Thymus (tissue), 11 donors: ENCODE measurements at regions not wholly inside any gene's neighbourhood (a gene's known extent, or its start where the extent isn't known, plus 50 kb on each side); places are given as distances from the start of the nearest gene placed in this dataset.

ENCODE experiments used
- DNase-seq, 9 donors: peaks; one replicate each; pipeline ENCODE4 v3.0.0-alpha.2; 2013; ENCODE audit warnings: low spot score in 9 of 9, low read depth in 6 of 9, missing footprints in 1 of 9
- H3K27ac ChIP-seq, 2 donors: one replicate each; pipeline ENCODE4 v1.5.1; 2013; ENCODE audit warnings: control low read depth in 1 of 2, low read depth in 1 of 2, low read length in 1 of 2, mild to moderate bottlenecking in 1 of 2, moderate library complexity in 1 of 2
- H3K27me3 ChIP-seq, 2 donors: one replicate each; pipeline ENCODE4 v1.5.1; 2013; ENCODE audit warnings: low read length in 1 of 2; ENCODE audit not compliant: control insufficient read depth in 2 of 2, insufficient read depth in 1 of 2
- H3K36me3 ChIP-seq, 2 donors: one replicate each; pipeline ENCODE4 v1.5.1; 2013; ENCODE audit warnings: low read length in 1 of 2, mild to moderate bottlenecking in 1 of 2, moderate library complexity in 1 of 2; ENCODE audit not compliant: control insufficient read depth in 2 of 2, insufficient read depth in 2 of 2
- H3K4me1 ChIP-seq, 2 donors: one replicate each; pipeline ENCODE4 v1.5.1; 2013; ENCODE audit warnings: low read length in 2 of 2; ENCODE audit not compliant: control insufficient read depth in 2 of 2, insufficient read depth in 2 of 2
- H3K4me3 ChIP-seq, 2 donors: one replicate each; pipeline ENCODE4 v1.5.1; 2013; ENCODE audit warnings: low read length in 2 of 2, control low read depth in 1 of 2, mild to moderate bottlenecking in 1 of 2
- H3K9me3 ChIP-seq, 2 donors: one replicate each; pipeline ENCODE4 v1.5.1; 2013; ENCODE audit warnings: low read length in 1 of 2, mild to moderate bottlenecking in 1 of 2; ENCODE audit not compliant: control insufficient read depth in 2 of 2, insufficient read depth in 1 of 2
- WGBS: extraction: QIAGEN DNeasy Blood & Tissue Kit; methylation state at CpG from one replicate; pipeline ENCODE4 v1.1.7; 2013; 5-methylcytosine and 5-hydroxymethylcytosine counted together
- donor health status: healthy.

GRCh38 chr7:159280008-159280407 lies 135.3 kb upstream of the VIPR2 start:
- no peaks in the 10 kb centered on the region for H3K27me3 ChIP-seq
- no peaks in the 10 kb centered on the region for H3K4me1 ChIP-seq
- no peak overlapping the region for H3K4me3 ChIP-seq
- WGBS: 84% methylated on average over 3 of the region's 3 CpGs
- H3K9me3 ChIP-seq: peaks cover 1 to 8% of the 10 kb centered on the region in 2 donors
- no peak overlapping the region for H3K27ac ChIP-seq
- H3K36me3 ChIP-seq: no peaks in the 10 kb centered on the region
- no peak for DNase-seq

DNA sequence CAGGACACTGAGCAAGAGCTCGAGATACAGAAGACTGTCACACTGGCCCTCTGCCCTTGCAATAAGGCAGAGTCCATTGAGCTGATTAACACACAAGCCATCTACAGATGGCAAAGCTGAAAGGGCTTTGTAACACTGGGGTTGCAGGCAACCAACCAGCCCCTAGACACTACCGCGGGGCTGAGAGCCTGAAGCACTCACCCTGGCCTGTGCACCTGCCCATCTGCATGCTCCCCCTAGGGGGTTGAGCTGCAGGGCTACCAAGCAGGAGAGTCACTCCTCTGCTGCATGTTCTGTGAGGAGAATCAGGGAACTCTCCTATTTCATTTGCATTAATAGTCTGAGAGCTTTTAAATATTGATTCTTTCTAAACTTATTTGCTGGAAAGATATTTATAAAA lies 128.1 kb upstream of the VIPR2 start:
- no peaks in the 10 kb centered on the region for H3K36me3 ChIP-seq
- H3K4me1 ChIP-seq: no peaks in the 10 kb centered on the region
- H3K4me3 ChIP-seq: no peak overlapping the region
- WGBS: 81% methylated on average over 3 of the region's 3 CpGs
- H3K9me3 ChIP-seq: peaks cover 0 to 9% of the 10 kb centered on the region in 2 donors
- H3K27me3 ChIP-seq: no peaks in the 10 kb centered on the region
- no peak overlapping the region for H3K27ac ChIP-seq
- no peak for DNase-seq

DNA sequence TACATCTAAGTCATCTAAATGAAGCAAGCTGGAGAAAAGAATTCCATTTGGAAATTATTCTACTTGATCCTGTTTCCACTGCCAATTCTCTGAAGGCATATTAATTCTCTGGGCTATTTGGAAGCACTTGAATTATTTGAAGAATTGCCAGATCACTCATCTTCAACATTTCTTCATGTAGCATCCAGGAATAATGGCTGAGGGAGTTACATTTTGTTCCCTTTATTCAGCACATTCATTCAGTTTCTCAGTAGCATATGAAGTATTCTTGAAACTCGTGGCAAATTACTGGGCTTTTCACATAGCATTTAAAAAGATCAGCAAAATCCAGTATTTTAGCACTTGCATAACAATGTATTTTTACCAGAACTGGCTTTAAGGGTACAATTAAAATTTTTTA lies 127.1 kb upstream of the VIPR2 start:
- Histone ChIP-seq H3K4me3 (no peak overlapping the region), H3K27ac (no peak overlapping the region), H3K4me1 (no peaks in the 10 kb centered on the region), H3K27me3 (no peaks in the 10 kb centered on the region), H3K9me3 (peaks cover 0 to 9% of the 10 kb centered on the region in 2 donors), H3K36me3 (no peaks in the 10 kb centered on the region)
- no peak for DNase-seq
- 40% methylated on average over 1 of the region's 1 CpG for WGBS

DNA sequence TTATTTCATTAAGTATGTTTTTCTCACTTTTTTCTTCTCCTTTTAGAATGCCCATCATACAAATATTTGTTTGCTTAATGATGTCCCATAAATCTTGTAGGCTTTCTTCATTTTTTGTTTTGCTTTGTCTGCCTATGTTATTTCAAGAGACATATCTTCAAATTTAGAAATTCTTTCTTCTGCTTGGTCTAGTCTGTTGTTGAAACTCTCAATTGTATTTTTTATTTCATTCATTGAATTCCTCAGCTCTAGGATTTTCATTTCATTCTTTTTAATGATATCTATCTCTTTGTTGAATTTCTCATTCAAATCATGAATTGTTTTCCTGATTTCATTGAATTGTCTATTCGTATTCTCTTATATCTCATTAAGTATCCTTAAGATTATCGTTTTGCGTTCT lies 125.1 kb upstream of the VIPR2 start:
- no peaks in the 10 kb centered on the region for H3K4me1 ChIP-seq
- no peak overlapping the region for H3K4me3 ChIP-seq
- no peaks in the 10 kb centered on the region for H3K27me3 ChIP-seq
- 96% methylated on average over 3 of the region's 3 CpGs for WGBS
- no peaks in the 10 kb centered on the region for H3K36me3 ChIP-seq
- H3K9me3 ChIP-seq: peaks cover 0 to 9% of the 10 kb centered on the region in 2 donors
- no peak overlapping the region for H3K27ac ChIP-seq
- no peak for DNase-seq

GRCh38 chr7:159263430-159263829 lies 118.8 kb upstream of the VIPR2 start:
- no peak for DNase-seq
- H3K36me3 ChIP-seq: no peaks in the 10 kb centered on the region
- no peaks in the 10 kb centered on the region for H3K4me1 ChIP-seq
- no peaks in the 10 kb centered on the region for H3K27me3 ChIP-seq
- no peaks in the 10 kb centered on the region for H3K9me3 ChIP-seq
- no peak overlapping the region for H3K27ac ChIP-seq
- no peak overlapping the region for H3K4me3 ChIP-seq

DNA sequence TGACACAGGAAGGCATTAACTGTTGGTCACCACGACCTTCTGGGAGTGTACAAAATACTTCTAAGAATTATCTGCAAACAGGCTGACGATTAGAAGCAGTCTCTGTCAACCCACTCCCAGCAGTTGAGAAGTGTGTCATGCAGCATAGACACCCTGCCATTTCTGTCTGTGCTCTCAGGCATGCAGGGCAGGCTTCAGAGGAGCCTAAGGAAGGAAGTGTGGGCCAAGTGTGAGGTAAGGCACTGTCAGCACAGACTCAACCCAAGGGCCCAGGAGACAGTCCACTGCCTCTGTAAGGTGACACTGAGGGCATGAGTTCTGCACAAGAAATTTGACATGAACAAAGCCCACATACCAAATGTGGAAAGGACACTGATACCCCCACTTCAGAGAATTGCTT lies 109.0 kb upstream of the VIPR2 start:
- H3K36me3 ChIP-seq: no peaks in the 10 kb centered on the region
- no peaks in the 10 kb centered on the region for H3K9me3 ChIP-seq
- H3K4me1 ChIP-seq: no peaks in the 10 kb centered on the region
- no peaks in the 10 kb centered on the region for H3K27me3 ChIP-seq
- 47% methylated on average over 2 of the region's 2 CpGs for WGBS
- peak in 2 of 9 donors; percentile 12 to 23 for DNase-seq
- H3K4me3 ChIP-seq: no peak overlapping the region
- H3K27ac ChIP-seq: no peak overlapping the region

DNA sequence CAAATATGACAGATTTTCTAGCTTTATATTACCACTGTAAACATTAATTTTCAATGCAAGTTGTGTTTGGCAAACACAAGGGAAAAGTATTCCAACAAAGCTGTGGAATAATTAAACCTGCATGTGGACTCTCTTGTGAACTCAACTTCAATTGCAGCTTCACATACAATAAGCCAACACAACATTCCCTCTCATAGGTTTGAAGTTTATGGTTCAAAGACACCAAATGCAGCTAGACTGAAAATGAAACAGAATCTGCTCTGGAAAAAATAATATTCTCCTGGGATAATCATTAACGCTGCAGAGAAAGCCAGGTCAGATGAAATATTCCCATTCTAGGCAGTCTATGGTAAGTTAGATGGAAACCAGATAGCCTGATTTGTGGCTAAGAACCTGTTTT lies 105.8 kb upstream of the VIPR2 start:
- H3K4me1 ChIP-seq: no peaks in the 10 kb centered on the region
- H3K27ac ChIP-seq: no peak overlapping the region
- WGBS: 91% methylated on average over 1 of the region's 1 CpG
- H3K36me3 ChIP-seq: no peaks in the 10 kb centered on the region
- H3K9me3 ChIP-seq: no peaks in the 10 kb centered on the region
- H3K4me3 ChIP-seq: no peak overlapping the region
- no peak for DNase-seq
- H3K27me3 ChIP-seq: no peaks in the 10 kb centered on the region

- DNase-seq: no peak
- Histone ChIP-seq H3K36me3 (no peaks in the 10 kb centered on the region), H3K9me3 (no peaks in the 10 kb centered on the region), H3K4me3 (no peak overlapping the region), H3K27me3 (no peaks in the 10 kb centered on the region), H3K4me1 (no peaks in the 10 kb centered on the region), H3K27ac (no peak overlapping the region)
- WGBS: 88% methylated on average over 6 of the region's 6 CpGs
These were observed 105.0 kb upstream of the VIPR2 start for GRCh38 chr7:159249671-159250070.

DNA sequence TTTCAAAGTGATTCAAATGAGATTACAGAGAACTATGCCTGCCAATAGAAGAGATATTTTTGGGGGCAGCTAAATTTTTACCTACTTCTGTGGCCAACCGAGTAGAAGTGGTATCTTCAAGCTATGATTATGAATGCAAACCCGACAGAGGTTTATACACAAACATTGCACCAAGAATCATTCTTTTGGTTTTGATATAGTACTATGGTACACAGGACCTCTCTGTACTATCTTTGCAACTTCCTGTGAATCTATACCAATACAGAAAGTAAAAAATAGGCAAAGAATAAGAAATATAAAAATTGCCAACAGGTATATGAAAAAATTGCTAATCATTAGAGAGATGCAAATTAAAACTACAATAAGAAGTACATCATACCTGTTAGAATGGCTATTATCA lies 103.2 kb upstream of the VIPR2 start:
- Histone ChIP-seq H3K4me1 (no peaks in the 10 kb centered on the region), H3K9me3 (no peaks in the 10 kb centered on the region), H3K27ac (no peak overlapping the region), H3K36me3 (no peaks in the 10 kb centered on the region), H3K27me3 (no peaks in the 10 kb centered on the region), H3K4me3 (no peak overlapping the region)
- 88% methylated on average over 2 of the region's 2 CpGs for WGBS
- DNase-seq: no peak
